Thyroid gland (tissue), 4 donors: ENCODE measurements at regions not wholly inside any gene's neighbourhood (a gene's known extent, or its start where the extent isn't known, plus 50 kb on each side); places are given as distances from the start of the nearest gene placed in this dataset.
"Not testable (repeated sequence)": the region's sequence is repeated elsewhere in the genome, so short reads cannot be mapped to it uniquely, and the experiment has no call there.

Source experiments
- CTCF ChIP-seq, 6 experiments: fragments of 200-600 bp in 3 of 6; fragments of 450-650 bp in 3 of 6; sonication (generic) in 3 of 6; IDR thresholded peaks; one replicate each; pipeline ENCODE4 v1.5.1; 2016 to 2019; ENCODE audit warnings: antibody characterized with exemption in 6 of 6, mild to moderate bottlenecking in 2 of 6, inconsistent platforms in 1 of 6, moderate library complexity in 1 of 6
- POLR2A ChIP-seq, 2 donors: fragments of 450-650 bp; IDR thresholded peaks; one replicate each; pipeline ENCODE4 v1.6.1; 2017; ENCODE audit warnings: antibody characterized with exemption in 2 of 2, mild to moderate bottlenecking in 2 of 2, moderate library complexity in 1 of 2

DNA sequence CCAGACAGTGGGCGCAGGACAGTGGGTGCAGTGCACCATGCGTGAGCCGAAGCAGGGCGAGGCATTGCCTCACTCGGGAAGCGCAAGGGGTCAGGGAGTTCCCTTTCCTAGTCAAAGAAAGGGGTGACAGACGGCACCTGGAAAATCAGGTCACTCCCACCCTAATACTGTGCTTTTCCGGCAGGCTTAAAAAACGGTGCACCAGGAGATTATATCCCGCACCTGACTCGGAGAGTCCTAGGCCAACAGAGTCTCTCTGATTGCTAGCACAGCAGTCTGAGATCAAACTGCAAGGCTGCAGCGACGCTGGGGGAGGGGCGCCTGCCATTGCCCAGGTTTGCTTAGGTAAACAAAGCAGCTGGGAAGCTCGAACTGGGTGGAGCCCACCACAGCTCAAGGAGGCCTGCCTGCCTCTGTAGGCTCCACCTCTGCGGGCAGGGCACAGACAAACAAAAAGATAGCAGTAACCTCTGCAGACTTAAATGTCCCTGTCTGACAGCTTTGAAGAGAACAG, 116.4 kb downstream of the CXCL12 start:
- not testable (repeated sequence) for TF ChIP-seq CTCF, POLR2A (IDR thresholded peaks at IDR 0.05)
